BE2C (cell line): ENCODE measurements at regions not wholly inside any gene's neighbourhood (a gene's known extent, or its start where the extent isn't known, plus 50 kb on each side); places are given as distances from the start of the nearest gene placed in this dataset.

ENCODE experiments used
- DNase-seq: peaks from one replicate; pipeline ENCODE4 v3.0.0-alpha.2; 2020
- H3K27me3 ChIP-seq: fragments of 250-450 bp; sonication (Bioruptor Pico); 2 replicates; pipeline ENCODE4 v1.5.1; 2020; ENCODE audit warnings: mild to moderate bottlenecking
- H3K36me3 ChIP-seq: fragments of 250-450 bp; sonication (Bioruptor Pico); 2 replicates; pipeline ENCODE4 v1.5.1; 2020; ENCODE audit warnings: mild to moderate bottlenecking
- H3K4me1 ChIP-seq: fragments of 250-450 bp; sonication (Bioruptor Pico); 2 replicates; pipeline ENCODE4 v1.5.1; 2020
- H3K4me3 ChIP-seq: 2 replicates; pipeline ENCODE4 v1.5.1; 2011; ENCODE audit warnings: low read depth, low read length
- H3K9me3 ChIP-seq: fragments of 250-450 bp; sonication (Bioruptor Pico); 2 replicates; pipeline ENCODE4 v1.5.1; 2020
- CTCF ChIP-seq: IDR thresholded peaks from 2 replicates; pipeline ENCODE4 v1.5.1; 2012; ENCODE audit warnings: mild to moderate bottlenecking, low read depth, low read length

GRCh38 chr4:156660465-156660864 is 311.1 kb downstream of the PDGFC start:
- Histone ChIP-seq H3K4me1 (no peaks in the 10 kb centered on the region), H3K9me3 (no peaks in the 10 kb centered on the region), H3K36me3 (no peaks in the 10 kb centered on the region), H3K27me3 (no peaks in the 10 kb centered on the region), H3K4me3 (no peak overlapping the region)
- DNase-seq = no peak
- no peak for TF ChIP-seq CTCF

- DNase-seq = no peak
- no peaks in the 10 kb centered on the region for H3K36me3 ChIP-seq
These were observed 311.6 kb downstream of the PDGFC start for GRCh38 chr4:156659983-156660382.

GRCh38 chr4:156659570-156659969 is 312.0 kb downstream of the PDGFC start:
- H3K36me3 ChIP-seq = no peaks in the 10 kb centered on the region
- H3K27me3 ChIP-seq = no peaks in the 10 kb centered on the region
- no peaks in the 10 kb centered on the region for H3K9me3 ChIP-seq
- TF ChIP-seq CTCF = no peak
- no peak for DNase-seq
- no peak overlapping the region for H3K4me3 ChIP-seq
- no peaks in the 10 kb centered on the region for H3K4me1 ChIP-seq

More at GRCh38 chr4:156659983-156660382, 311.6 kb downstream of the PDGFC start:
- no peaks in the 10 kb centered on the region for H3K27me3 ChIP-seq
- H3K4me1 ChIP-seq = no peaks in the 10 kb centered on the region
- no peak overlapping the region for H3K4me3 ChIP-seq
- H3K9me3 ChIP-seq = no peaks in the 10 kb centered on the region
- TF ChIP-seq CTCF = no peak

- no peak for TF ChIP-seq CTCF
- no peaks in the 10 kb centered on the region for H3K9me3 ChIP-seq
- no peaks in the 10 kb centered on the region for H3K36me3 ChIP-seq
- H3K4me3 ChIP-seq = no peak overlapping the region
- DNase-seq = no peak
- no peaks in the 10 kb centered on the region for H3K27me3 ChIP-seq
- H3K4me1 ChIP-seq = no peaks in the 10 kb centered on the region
These were observed 314.7 kb downstream of the PDGFC start for GRCh38 chr4:156656896-156657295.

- Histone ChIP-seq H3K4me3 (no peak overlapping the region), H3K9me3 (no peaks in the 10 kb centered on the region), H3K36me3 (no peaks in the 10 kb centered on the region), H3K27me3 (no peaks in the 10 kb centered on the region), H3K4me1 (no peaks in the 10 kb centered on the region)
- no peak for TF ChIP-seq CTCF
- no peak for DNase-seq
These were observed 317.2 kb downstream of the PDGFC start for GRCh38 chr4:156654410-156654809.

- Histone ChIP-seq H3K4me1 (no peaks in the 10 kb centered on the region), H3K36me3 (no peaks in the 10 kb centered on the region), H3K9me3 (no peaks in the 10 kb centered on the region), H3K27me3 (no peaks in the 10 kb centered on the region), H3K4me3 (no peak overlapping the region)
- no peak for DNase-seq
- no peak for TF ChIP-seq CTCF
These were observed 327.8 kb downstream of the PDGFC start for GRCh38 chr4:156643826-156644225.
